Muscle of leg (tissue), 3 donors: ENCODE measurements at regions not wholly inside any gene's neighbourhood (a gene's known extent, or its start where the extent isn't known, plus 50 kb on each side); places are given as distances from the start of the nearest gene placed in this dataset.

Experiments
- DNase-seq: peaks from one replicate; pipeline ENCODE4 v3.0.0; 2013
- H3K27ac ChIP-seq: one replicate; pipeline ENCODE4 v1.5.1; 2013; ENCODE audit warnings: mild to moderate bottlenecking, low read length, control low read depth
- H3K27me3 ChIP-seq: one replicate; pipeline ENCODE4 v1.6.1; 2013; ENCODE audit warnings: low read length; ENCODE audit not compliant: control insufficient read depth, insufficient read depth
- H3K36me3 ChIP-seq: one replicate; pipeline ENCODE4 v1.6.1; 2013; ENCODE audit warnings: low read length; ENCODE audit not compliant: control insufficient read depth, insufficient read depth
- H3K4me1 ChIP-seq: one replicate; pipeline ENCODE4 v1.6.1; 2013; ENCODE audit warnings: low read length; ENCODE audit not compliant: control insufficient read depth, insufficient read depth
- H3K4me3 ChIP-seq: one replicate; pipeline ENCODE4 v1.5.1; 2013; ENCODE audit warnings: low read length, control low read depth
- H3K9me3 ChIP-seq: replicated peaks from 2 replicates; pipeline ENCODE4 v1.6.1; 2013; ENCODE audit warnings: low read depth, low read length; ENCODE audit not compliant: control insufficient read depth
- WGBS: methylation state at CpG from one replicate; pipeline ENCODE4 v1.1.5; 2013; ENCODE audit warnings: missing lambda C conversion rate; ENCODE audit not compliant: insufficient coverage; 5-methylcytosine and 5-hydroxymethylcytosine counted together

- Histone ChIP-seq H3K27me3 (no peaks in the 10 kb centered on the region), H3K4me3 (no peak overlapping the region), H3K27ac (no peak overlapping the region), H3K36me3 (no peaks in the 10 kb centered on the region), H3K9me3 (no peaks in the 10 kb centered on the region), H3K4me1 (no peaks in the 10 kb centered on the region)
- DNase-seq: no peak
- no CpG with 5 or more reads among the region's 1 CpG for WGBS
Measured at GRCh38 chr1:105100102-105100501, 1350.4 kb downstream of the AMY1C start.

- no peak overlapping the region for H3K4me3 ChIP-seq
- no peak for DNase-seq
- no peaks in the 10 kb centered on the region for H3K36me3 ChIP-seq
- H3K27me3 ChIP-seq: no peaks in the 10 kb centered on the region
- peaks cover 2% of the 10 kb centered on the region for H3K9me3 ChIP-seq
- no peak overlapping the region for H3K27ac ChIP-seq
- WGBS: no CpG with 5 or more reads among the region's 3 CpGs
- no peaks in the 10 kb centered on the region for H3K4me1 ChIP-seq
Measured at GRCh38 chr1:105101261-105101660, 1351.6 kb downstream of the AMY1C start.

GRCh38 chr1:105102371-105102770 lies 1352.7 kb downstream of the AMY1C start:
- Histone ChIP-seq H3K9me3 (peaks cover 2% of the 10 kb centered on the region), H3K36me3 (no peaks in the 10 kb centered on the region), H3K4me1 (no peaks in the 10 kb centered on the region), H3K4me3 (no peak overlapping the region), H3K27ac (no peak overlapping the region), H3K27me3 (no peaks in the 10 kb centered on the region)
- DNase-seq: no peak
- WGBS: 38% methylated on average over 1 of the region's 3 CpGs

GRCh38 chr1:105122041-105122440 lies 1372.3 kb downstream of the AMY1C start:
- no peak for DNase-seq
- Histone ChIP-seq H3K27me3 (no peaks in the 10 kb centered on the region), H3K9me3 (no peaks in the 10 kb centered on the region), H3K4me1 (no peaks in the 10 kb centered on the region), H3K36me3 (no peaks in the 10 kb centered on the region), H3K4me3 (no peak overlapping the region), H3K27ac (no peak overlapping the region)
- no CpG with 5 or more reads among the region's 2 CpGs for WGBS

- Histone ChIP-seq H3K36me3 (no peaks in the 10 kb centered on the region), H3K27me3 (no peaks in the 10 kb centered on the region), H3K27ac (no peak overlapping the region), H3K4me1 (no peaks in the 10 kb centered on the region), H3K9me3 (no peaks in the 10 kb centered on the region), H3K4me3 (no peak overlapping the region)
- WGBS: 55% methylated on average over 9 of the region's 14 CpGs
- DNase-seq: peak; percentile 12
Measured at GRCh38 chr1:105137543-105138457, 1388.1 kb downstream of the AMY1C start.

GRCh38 chr1:105138458-105138893 lies 1388.8 kb downstream of the AMY1C start:
- H3K36me3 ChIP-seq: no peaks in the 10 kb centered on the region
- H3K27me3 ChIP-seq: no peaks in the 10 kb centered on the region
- no peaks in the 10 kb centered on the region for H3K9me3 ChIP-seq
- H3K27ac ChIP-seq: no peak overlapping the region
- 44% methylated on average over 7 of the region's 8 CpGs for WGBS
- peak; percentile 33 for DNase-seq
- H3K4me3 ChIP-seq: no peak overlapping the region
- H3K4me1 ChIP-seq: no peaks in the 10 kb centered on the region

GRCh38 chr1:105172788-105173187 lies 1423.1 kb downstream of the AMY1C start:
- no CpG with 5 or more reads among the region's 3 CpGs for WGBS
- no peaks in the 10 kb centered on the region for H3K36me3 ChIP-seq

GRCh38 chr1:105180789-105181188 lies 1431.1 kb downstream of the AMY1C start:
- WGBS: no CpG with 5 or more reads among the region's 1 CpG
- Histone ChIP-seq H3K4me3 (no peak overlapping the region), H3K9me3 (no peaks in the 10 kb centered on the region), H3K36me3 (no peaks in the 10 kb centered on the region), H3K27ac (no peak overlapping the region), H3K4me1 (no peaks in the 10 kb centered on the region), H3K27me3 (no peaks in the 10 kb centered on the region)
- DNase-seq: no peak

More at GRCh38 chr1:105172788-105173187, 1423.1 kb downstream of the AMY1C start:
- Histone ChIP-seq H3K27me3 (no peaks in the 10 kb centered on the region), H3K4me3 (no peak overlapping the region), H3K9me3 (no peaks in the 10 kb centered on the region), H3K4me1 (no peaks in the 10 kb centered on the region), H3K27ac (no peak overlapping the region)
- peak; percentile 0 for DNase-seq

- no peaks in the 10 kb centered on the region for H3K4me1 ChIP-seq
- H3K36me3 ChIP-seq: no peaks in the 10 kb centered on the region
- H3K9me3 ChIP-seq: no peaks in the 10 kb centered on the region
- DNase-seq: no peak
- no peak overlapping the region for H3K4me3 ChIP-seq
- 73% methylated on average over 2 of the region's 5 CpGs for WGBS
- H3K27me3 ChIP-seq: no peaks in the 10 kb centered on the region
- no peak overlapping the region for H3K27ac ChIP-seq
Measured at GRCh38 chr1:105204836-105205371, 1455.2 kb downstream of the AMY1C start.

GRCh38 chr1:105208581-105208980 lies 1458.9 kb downstream of the AMY1C start:
- no peak overlapping the region for H3K27ac ChIP-seq
- H3K36me3 ChIP-seq: no peaks in the 10 kb centered on the region
- H3K4me3 ChIP-seq: no peak overlapping the region
- H3K4me1 ChIP-seq: no peaks in the 10 kb centered on the region
- DNase-seq: no peak
- no CpG with 5 or more reads among the region's 3 CpGs for WGBS
- no peaks in the 10 kb centered on the region for H3K9me3 ChIP-seq
- no peaks in the 10 kb centered on the region for H3K27me3 ChIP-seq
